Ishikawa (cell line): ENCODE measurements at regions not wholly inside any gene's neighbourhood (a gene's known extent, or its start where the extent isn't known, plus 50 kb on each side); places are given as distances from the start of the nearest gene placed in this dataset.

Experiments
- CEBPB ChIP-seq: IDR thresholded peaks from 2 replicates; pipeline ENCODE4 v1.6.1; 2012
- CREB1 ChIP-seq: IDR thresholded peaks from 2 replicates; pipeline ENCODE4 v1.6.1; 2012; ENCODE audit warnings: low read depth
- EGR1 ChIP-seq: IDR thresholded peaks from 2 replicates; pipeline ENCODE4 v1.6.1; 2012
- EP300 ChIP-seq: IDR thresholded peaks from 2 replicates; pipeline ENCODE4 v1.6.1; 2012; ENCODE audit warnings: borderline replicate concordance
- FOXM1 ChIP-seq: IDR thresholded peaks from 2 replicates; pipeline ENCODE4 v1.6.1; 2012; ENCODE audit warnings: low read depth, borderline replicate concordance
- MAX ChIP-seq: IDR thresholded peaks from 2 replicates; pipeline ENCODE4 v1.6.1; 2012
- NFIC ChIP-seq: IDR thresholded peaks from 2 replicates; pipeline ENCODE4 v1.6.1; 2012
- RAD21 ChIP-seq: IDR thresholded peaks from 2 replicates; pipeline ENCODE4 v1.6.1; 2012; ENCODE audit warnings: low read depth
- TAF1 ChIP-seq: IDR thresholded peaks from 2 replicates; pipeline ENCODE4 v1.6.1; 2012; ENCODE audit warnings: low read depth, mild to moderate bottlenecking
- TCF12 ChIP-seq: IDR thresholded peaks from 2 replicates; pipeline ENCODE4 v1.6.1; 2012; ENCODE audit warnings: low read depth
- TEAD4 ChIP-seq: IDR thresholded peaks from 2 replicates; pipeline ENCODE4 v1.6.1; 2012
- USF1 ChIP-seq: IDR thresholded peaks from 2 replicates; pipeline ENCODE4 v1.6.1; 2012
- YY1 ChIP-seq: IDR thresholded peaks from 2 replicates; pipeline ENCODE4 v1.6.1; 2012; ENCODE audit warnings: low read depth
- ZBTB7A ChIP-seq: IDR thresholded peaks from 2 replicates; pipeline ENCODE4 v1.6.1; 2012; ENCODE audit warnings: low read depth
- TF ChIP-seq, protein P1 (sequence below): IDR thresholded peaks from 2 replicates; pipeline ENCODE4 v1.6.1; 2012; ENCODE audit warnings: low read depth, mild to moderate bottlenecking

DNA sequence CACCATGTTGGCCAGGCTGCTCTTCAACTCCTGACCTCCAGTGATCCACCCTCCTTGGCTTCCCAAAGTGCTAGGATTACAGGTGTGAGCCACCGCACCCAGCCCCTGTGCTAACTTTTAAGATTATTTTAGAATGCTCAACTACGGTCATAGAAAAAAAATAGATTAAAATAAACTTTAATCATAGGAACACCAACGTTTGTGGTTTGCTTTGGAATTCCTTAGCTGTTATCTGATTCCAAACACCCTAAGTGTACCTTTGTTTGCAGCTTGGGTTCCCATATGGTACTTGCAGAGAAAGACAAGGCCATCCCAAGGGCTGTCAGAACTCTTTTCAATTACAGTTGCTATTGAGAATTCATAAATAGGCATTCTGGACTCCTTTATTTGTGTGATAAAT, 90.1 kb upstream of the EFHC2 start:
- TF ChIP-seq, protein P1, sequence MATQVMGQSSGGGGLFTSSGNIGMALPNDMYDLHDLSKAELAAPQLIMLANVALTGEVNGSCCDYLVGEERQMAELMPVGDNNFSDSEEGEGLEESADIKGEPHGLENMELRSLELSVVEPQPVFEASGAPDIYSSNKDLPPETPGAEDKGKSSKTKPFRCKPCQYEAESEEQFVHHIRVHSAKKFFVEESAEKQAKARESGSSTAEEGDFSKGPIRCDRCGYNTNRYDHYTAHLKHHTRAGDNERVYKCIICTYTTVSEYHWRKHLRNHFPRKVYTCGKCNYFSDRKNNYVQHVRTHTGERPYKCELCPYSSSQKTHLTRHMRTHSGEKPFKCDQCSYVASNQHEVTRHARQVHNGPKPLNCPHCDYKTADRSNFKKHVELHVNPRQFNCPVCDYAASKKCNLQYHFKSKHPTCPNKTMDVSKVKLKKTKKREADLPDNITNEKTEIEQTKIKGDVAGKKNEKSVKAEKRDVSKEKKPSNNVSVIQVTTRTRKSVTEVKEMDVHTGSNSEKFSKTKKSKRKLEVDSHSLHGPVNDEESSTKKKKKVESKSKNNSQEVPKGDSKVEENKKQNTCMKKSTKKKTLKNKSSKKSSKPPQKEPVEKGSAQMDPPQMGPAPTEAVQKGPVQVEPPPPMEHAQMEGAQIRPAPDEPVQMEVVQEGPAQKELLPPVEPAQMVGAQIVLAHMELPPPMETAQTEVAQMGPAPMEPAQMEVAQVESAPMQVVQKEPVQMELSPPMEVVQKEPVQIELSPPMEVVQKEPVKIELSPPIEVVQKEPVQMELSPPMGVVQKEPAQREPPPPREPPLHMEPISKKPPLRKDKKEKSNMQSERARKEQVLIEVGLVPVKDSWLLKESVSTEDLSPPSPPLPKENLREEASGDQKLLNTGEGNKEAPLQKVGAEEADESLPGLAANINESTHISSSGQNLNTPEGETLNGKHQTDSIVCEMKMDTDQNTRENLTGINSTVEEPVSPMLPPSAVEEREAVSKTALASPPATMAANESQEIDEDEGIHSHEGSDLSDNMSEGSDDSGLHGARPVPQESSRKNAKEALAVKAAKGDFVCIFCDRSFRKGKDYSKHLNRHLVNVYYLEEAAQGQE: no peak
- TF ChIP-seq RAD21 (no peak), EGR1 (no peak), NFIC (no peak), EP300 (no peak), TAF1 (no peak)

- TF ChIP-seq NFIC: no peak
- TF ChIP-seq USF1: no peak
- TF ChIP-seq, protein P1: no peak
These were observed 89.2 kb upstream of the EFHC2 start for GRCh38 chrX:44432641-44433040.

DNA sequence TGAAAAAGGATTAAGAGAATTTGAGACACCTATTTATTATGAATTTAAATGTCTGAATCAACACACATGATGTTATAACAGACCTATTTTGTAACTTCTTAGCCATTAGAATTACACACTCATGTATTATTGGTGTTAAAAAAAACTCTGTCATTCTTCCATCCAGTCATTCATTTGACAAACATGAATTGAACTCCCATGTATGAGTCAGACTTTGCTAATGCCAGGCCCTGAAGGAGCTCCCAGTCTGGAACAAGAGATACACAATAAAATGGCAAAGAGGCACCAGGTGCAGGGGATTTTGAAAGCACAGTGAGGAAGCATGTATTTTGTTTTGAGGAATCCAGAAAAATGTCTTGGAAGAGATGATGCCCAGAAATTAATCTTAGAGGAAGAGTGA, 87.7 kb upstream of the EFHC2 start:
- TF ChIP-seq YY1 (no peak), RAD21 (no peak), FOXM1 (no peak), ZBTB7A (no peak), USF1 (no peak), CEBPB (no peak), MAX (no peak), TCF12 (no peak), TEAD4 (no peak), TAF1 (no peak), EGR1 (no peak), CREB1 (no peak), EP300 (no peak), NFIC (no peak)
- TF ChIP-seq, protein P1: no peak

GRCh38 chrX:44428989-44429627, 85.6 kb upstream of the EFHC2 start:
- TF ChIP-seq USF1 (no peak), TAF1 (no peak), NFIC (no peak), TCF12 (no peak), YY1 (no peak)
- TF ChIP-seq, protein P1: no peak
